WERI-Rb-1 (cell line): ENCODE measurements at regions not wholly inside any gene's neighbourhood (a gene's known extent, or its start where the extent isn't known, plus 50 kb on each side); places are given as distances from the start of the nearest gene placed in this dataset.

Experiments used
- DNase-seq: peaks from one replicate; pipeline ENCODE4 v3.0.0-alpha.2; 2020
- H3K27ac ChIP-seq: fragments of 250-450 bp; sonication (Bioruptor Pico); 2 replicates; pipeline ENCODE4 v1.5.1; 2020; ENCODE audit warnings: mild to moderate bottlenecking, moderate library complexity
- H3K27me3 ChIP-seq: fragments of 250-450 bp; sonication (Bioruptor Pico); 2 replicates; pipeline ENCODE4 v1.5.1; 2021; ENCODE audit warnings: mild to moderate bottlenecking, low read depth, moderate library complexity; ENCODE audit not compliant: insufficient read depth, severe bottlenecking
- H3K36me3 ChIP-seq: fragments of 250-450 bp; sonication (Bioruptor Pico); 2 replicates; pipeline ENCODE4 v1.5.1; 2020; ENCODE audit warnings: mild to moderate bottlenecking, moderate library complexity
- H3K4me3 ChIP-seq: 2 replicates; pipeline ENCODE4 v1.5.1; 2011; ENCODE audit warnings: low read depth, mild to moderate bottlenecking, control low read depth, low read length
- H3K9me3 ChIP-seq: fragments of 250-450 bp; sonication (Bioruptor Pico); 2 replicates; pipeline ENCODE4 v1.5.1; 2021; ENCODE audit warnings: mild to moderate bottlenecking, moderate library complexity; ENCODE audit not compliant: severe bottlenecking
- CTCF ChIP-seq: IDR thresholded peaks from 2 replicates; pipeline ENCODE4 v1.5.1; 2011; ENCODE audit warnings: low read depth, mild to moderate bottlenecking, control low read depth, inconsistent platforms, low read length

- Histone ChIP-seq H3K27me3 (no peaks in the 10 kb centered on the region), H3K4me3 (no peak overlapping the region), H3K9me3 (no peaks in the 10 kb centered on the region), H3K36me3 (no peaks in the 10 kb centered on the region), H3K27ac (no peak overlapping the region)
- no peak for DNase-seq
- no peak for TF ChIP-seq CTCF
Measured at GRCh38 chr4:116796022-116796421, 289.4 kb downstream of the TRAM1L1 start.

GRCh38 chr4:116788723-116789122, 296.7 kb downstream of the TRAM1L1 start:
- Histone ChIP-seq H3K27ac (no peak overlapping the region), H3K4me3 (no peak overlapping the region), H3K27me3 (no peaks in the 10 kb centered on the region), H3K36me3 (no peaks in the 10 kb centered on the region), H3K9me3 (no peaks in the 10 kb centered on the region)
- no peak for DNase-seq
- TF ChIP-seq CTCF: no peak

GRCh38 chr4:116755051-116755450, 330.3 kb downstream of the TRAM1L1 start:
- no peaks in the 10 kb centered on the region for H3K36me3 ChIP-seq
- H3K27ac ChIP-seq: no peak overlapping the region
- no peak for DNase-seq
- no peak for TF ChIP-seq CTCF
- H3K4me3 ChIP-seq: no peak overlapping the region
- H3K27me3 ChIP-seq: no peaks in the 10 kb centered on the region
- H3K9me3 ChIP-seq: no peaks in the 10 kb centered on the region

GRCh38 chr4:116752027-116752426, 333.3 kb downstream of the TRAM1L1 start:
- Histone ChIP-seq H3K36me3 (no peaks in the 10 kb centered on the region), H3K4me3 (no peak overlapping the region), H3K27ac (no peak overlapping the region), H3K9me3 (no peaks in the 10 kb centered on the region), H3K27me3 (no peaks in the 10 kb centered on the region)
- no peak for TF ChIP-seq CTCF
- no peak for DNase-seq

GRCh38 chr4:116736756-116737155, 348.6 kb downstream of the TRAM1L1 start:
- no peak for TF ChIP-seq CTCF
- H3K27ac ChIP-seq: no peak overlapping the region
- H3K9me3 ChIP-seq: no peaks in the 10 kb centered on the region
- DNase-seq: no peak
- no peaks in the 10 kb centered on the region for H3K27me3 ChIP-seq
- no peaks in the 10 kb centered on the region for H3K36me3 ChIP-seq
- no peak overlapping the region for H3K4me3 ChIP-seq

GRCh38 chr4:116734178-116734577, 351.2 kb downstream of the TRAM1L1 start:
- Histone ChIP-seq H3K27me3 (no peaks in the 10 kb centered on the region), H3K9me3 (no peaks in the 10 kb centered on the region), H3K4me3 (no peak overlapping the region), H3K36me3 (no peaks in the 10 kb centered on the region), H3K27ac (no peak overlapping the region)
- DNase-seq: no peak
- no peak for TF ChIP-seq CTCF
